HCT116 (cell line): ENCODE measurements at regions not wholly inside any gene's neighbourhood (a gene's known extent, or its start where the extent isn't known, plus 50 kb on each side); places are given as distances from the start of the nearest gene placed in this dataset.

Experiments used
- ATAC-seq: fragments of 200-7000 bp; cut with Tn5 transposase; 2 replicates; pipeline ENCODE4 v1.9.1; 2020; ENCODE audit warnings: mild to moderate bottlenecking, moderate library complexity
- BruUV-seq: library from RNA; stranded (reverse); fragments of 400-500 nt; replicated peaks from 2 replicates; lab custom pipeline; 2021; lab: Mats Ljungman, UMichigan
- CTCF ChIA-PET: fragments of 300-600 bp; sonication (Branson Sonifier 250); formaldehyde crosslinking; loops from one replicate; lab custom pipeline; 2021; ENCODE audit warnings: antibody characterized with exemption; lab: Charles Lee
- POLR2A ChIA-PET: fragments of 300-600, 350-600 bp; sonication (Branson Sonifier 250); formaldehyde crosslinking; loops from one replicate; lab custom pipeline; 2021; ENCODE audit warnings: antibody characterized with exemption; lab: Charles Lee
- RAD21 ChIA-PET, 2 experiments: fragments of 300-600 bp; sonication (Branson Sonifier 250); formaldehyde crosslinking; loops; one replicate each; lab custom pipeline; 2023; ENCODE audit warnings: low total read pairs in 2 of 2; ENCODE audit not compliant: uncharacterized antibody in 2 of 2, unreplicated experiment in 2 of 2, low non-redundant PET in 1 of 2; lab: Charles Lee
- DNase-seq: peaks from one replicate; pipeline ENCODE4 v3.0.0-alpha.2; 2010; ENCODE audit warnings: low read depth, low spot score
- H2AFZ ChIP-seq: fragments of 200-600 bp; shearing (Covaris generic), sonication (generic); 2 replicates; pipeline ENCODE4 v1.6.1; 2017; ENCODE audit warnings: low read depth, mixed run types, mixed read lengths, antibody characterized with exemption, low read length; ENCODE audit not compliant: poor library complexity, severe bottlenecking
- H3K27ac ChIP-seq: 2 replicates; pipeline ENCODE4 v1.5.1; 2012; ENCODE audit warnings: low read depth, low read length
- H3K27me3 ChIP-seq: fragments of 200-600 bp; sonication (generic); 2 replicates; pipeline ENCODE4 v1.6.1; 2016; ENCODE audit warnings: mixed run types, low read length, mixed read lengths; ENCODE audit not compliant: insufficient read depth
- H3K36me3 ChIP-seq, 2 experiments: fragments of 200-500 bp in 1 of 2; fragments of 200-600 bp in 1 of 2; sonication (Bioruptor generic) in 1 of 2; sonication (generic) in 1 of 2; 2 replicates each; pipeline versions ENCODE4 v1.5.1 to v1.6.1; 2014 to 2016; ENCODE audit warnings: low read length in 2 of 2, inconsistent platforms in 1 of 2, mixed read lengths in 1 of 2, mixed run types in 1 of 2; ENCODE audit not compliant: insufficient read depth in 2 of 2, control insufficient read depth in 1 of 2
- H3K4me1 ChIP-seq, 2 experiments: fragments of 200-600 bp in 1 of 2; sonication (generic) in 1 of 2; 2 replicates each; pipeline versions ENCODE4 v1.5.1 to v1.6.1; 2012 to 2017; ENCODE audit warnings: low read length in 2 of 2, inconsistent platforms in 1 of 2, mild to moderate bottlenecking in 1 of 2, mixed read lengths in 1 of 2, mixed run types in 1 of 2, moderate library complexity in 1 of 2; ENCODE audit not compliant: insufficient read depth in 2 of 2, control insufficient read depth in 1 of 2
- H3K4me2 ChIP-seq: fragments of 200-600 bp; sonication (generic); 2 replicates; pipeline ENCODE4 v1.6.1; 2017; ENCODE audit warnings: mixed run types, low read length, mixed read lengths
- H3K4me3 ChIP-seq, 2 experiments: fragments of 200-600 bp in 1 of 2; sonication (generic) in 1 of 2; replicated peaks in 1 of 2; 2 replicates each; pipeline ENCODE4 v1.5.1; 2011 to 2016; ENCODE audit warnings: low read length in 2 of 2, control low read depth in 1 of 2, low read depth in 1 of 2, mild to moderate bottlenecking in 1 of 2, mixed read lengths in 1 of 2, mixed run types in 1 of 2
- H3K79me2 ChIP-seq: fragments of 200-600 bp; sonication (generic); 2 replicates; pipeline ENCODE4 v1.6.1; 2017; ENCODE audit warnings: mild to moderate bottlenecking, mixed run types, low read length, moderate library complexity, mixed read lengths; ENCODE audit not compliant: insufficient read depth
- H3K9ac ChIP-seq: fragments of 200-600 bp; sonication (generic); 2 replicates; pipeline ENCODE4 v1.6.1; 2016; ENCODE audit warnings: low read length, mixed read lengths
- H3K9me2 ChIP-seq: fragments of 200-600 bp; sonication (generic), shearing (Covaris generic); 2 replicates; pipeline ENCODE4 v1.6.1; 2017; ENCODE audit warnings: mixed run types, mild to moderate bottlenecking, moderate library complexity; ENCODE audit not compliant: insufficient read depth
- H3K9me3 ChIP-seq, 2 experiments: fragments of 200-500 bp in 1 of 2; fragments of 200-600 bp in 1 of 2; sonication (Bioruptor generic) in 1 of 2; sonication (generic) in 1 of 2; 2 replicates each; pipeline ENCODE4 v1.6.1; 2014 to 2017; ENCODE audit warnings: low read length in 2 of 2, mixed read lengths in 2 of 2, inconsistent platforms in 1 of 2, low read depth in 1 of 2, mild to moderate bottlenecking in 1 of 2, mixed run types in 1 of 2, moderate library complexity in 1 of 2; ENCODE audit not compliant: control insufficient read depth in 1 of 2, insufficient read depth in 1 of 2
- H4K20me1 ChIP-seq: fragments of 200-600 bp; sonication (generic), shearing (Covaris generic); 2 replicates; pipeline ENCODE4 v1.6.1; 2017; ENCODE audit warnings: mixed run types, mild to moderate bottlenecking, moderate library complexity; ENCODE audit not compliant: insufficient read depth
- CBX3 ChIP-seq: IDR thresholded peaks from 2 replicates; pipeline ENCODE4 v1.6.1; 2012; ENCODE audit warnings: low read depth
- JUND ChIP-seq: IDR thresholded peaks from 2 replicates; pipeline ENCODE4 v1.6.1; 2012
- SP1 ChIP-seq: IDR thresholded peaks from 2 replicates; pipeline ENCODE4 v1.6.1; 2012; ENCODE audit warnings: low read depth
- YY1 ChIP-seq: IDR thresholded peaks from 2 replicates; pipeline ENCODE4 v1.6.1; 2011; ENCODE audit warnings: low read length, low read depth, moderate library complexity, mild to moderate bottlenecking; ENCODE audit not compliant: insufficient replicate concordance; ENCODE audit errors: extremely low read depth
- ZNF274 ChIP-seq: fragments of 200-500 bp; sonication (Bioruptor generic); IDR thresholded peaks from 2 replicates; pipeline ENCODE4 v1.6.1; 2014; ENCODE audit warnings: mild to moderate bottlenecking, low read depth, low read length, inconsistent platforms
- intact Hi-C: fragments of 100-400 bp; cut with micrococcal nuclease; formaldehyde crosslinking; loops from 2 replicates; pipeline ENCODE4 v1.10.0; 2022
- TF ChIP-seq, protein P1 (sequence below): IDR thresholded peaks from 2 replicates; pipeline ENCODE4 v1.6.1; 2012; ENCODE audit warnings: low read depth
- TF ChIP-seq, protein P2 (sequence below): IDR thresholded peaks from 2 replicates; pipeline ENCODE4 v1.6.1; 2012

DNA sequence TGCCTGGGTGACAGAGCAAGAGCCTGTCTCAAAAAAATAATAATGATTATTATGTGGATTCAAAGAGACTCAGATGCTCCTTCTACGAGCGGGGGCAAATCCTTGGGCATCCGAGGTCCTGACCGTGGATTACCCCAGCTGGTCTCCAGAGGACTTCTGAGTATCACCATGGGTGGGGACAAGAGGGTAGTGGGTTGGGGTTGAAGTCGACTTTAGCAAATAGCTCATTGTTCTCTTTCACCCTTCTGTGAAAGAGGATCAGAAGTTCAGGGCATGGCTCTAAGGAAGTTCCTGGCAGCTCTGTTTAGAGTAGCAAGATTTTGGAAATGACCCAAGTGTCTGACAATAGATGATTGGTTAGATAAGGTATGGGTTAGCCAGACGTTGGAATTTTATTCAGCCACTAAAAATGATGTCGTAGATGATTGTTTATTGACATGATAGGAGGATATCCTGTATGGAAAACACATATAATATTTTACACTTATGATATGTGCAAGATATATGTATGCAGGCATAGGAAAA, 59.0 kb upstream of the SPRED2 start:
- TF ChIP-seq JUND (no peak), CBX3 (no peak), SP1 (no peak), YY1 (no peak), ZNF274 (no peak)
- TF ChIP-seq, protein P1, sequence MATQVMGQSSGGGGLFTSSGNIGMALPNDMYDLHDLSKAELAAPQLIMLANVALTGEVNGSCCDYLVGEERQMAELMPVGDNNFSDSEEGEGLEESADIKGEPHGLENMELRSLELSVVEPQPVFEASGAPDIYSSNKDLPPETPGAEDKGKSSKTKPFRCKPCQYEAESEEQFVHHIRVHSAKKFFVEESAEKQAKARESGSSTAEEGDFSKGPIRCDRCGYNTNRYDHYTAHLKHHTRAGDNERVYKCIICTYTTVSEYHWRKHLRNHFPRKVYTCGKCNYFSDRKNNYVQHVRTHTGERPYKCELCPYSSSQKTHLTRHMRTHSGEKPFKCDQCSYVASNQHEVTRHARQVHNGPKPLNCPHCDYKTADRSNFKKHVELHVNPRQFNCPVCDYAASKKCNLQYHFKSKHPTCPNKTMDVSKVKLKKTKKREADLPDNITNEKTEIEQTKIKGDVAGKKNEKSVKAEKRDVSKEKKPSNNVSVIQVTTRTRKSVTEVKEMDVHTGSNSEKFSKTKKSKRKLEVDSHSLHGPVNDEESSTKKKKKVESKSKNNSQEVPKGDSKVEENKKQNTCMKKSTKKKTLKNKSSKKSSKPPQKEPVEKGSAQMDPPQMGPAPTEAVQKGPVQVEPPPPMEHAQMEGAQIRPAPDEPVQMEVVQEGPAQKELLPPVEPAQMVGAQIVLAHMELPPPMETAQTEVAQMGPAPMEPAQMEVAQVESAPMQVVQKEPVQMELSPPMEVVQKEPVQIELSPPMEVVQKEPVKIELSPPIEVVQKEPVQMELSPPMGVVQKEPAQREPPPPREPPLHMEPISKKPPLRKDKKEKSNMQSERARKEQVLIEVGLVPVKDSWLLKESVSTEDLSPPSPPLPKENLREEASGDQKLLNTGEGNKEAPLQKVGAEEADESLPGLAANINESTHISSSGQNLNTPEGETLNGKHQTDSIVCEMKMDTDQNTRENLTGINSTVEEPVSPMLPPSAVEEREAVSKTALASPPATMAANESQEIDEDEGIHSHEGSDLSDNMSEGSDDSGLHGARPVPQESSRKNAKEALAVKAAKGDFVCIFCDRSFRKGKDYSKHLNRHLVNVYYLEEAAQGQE: no peak
- TF ChIP-seq, protein P2, sequence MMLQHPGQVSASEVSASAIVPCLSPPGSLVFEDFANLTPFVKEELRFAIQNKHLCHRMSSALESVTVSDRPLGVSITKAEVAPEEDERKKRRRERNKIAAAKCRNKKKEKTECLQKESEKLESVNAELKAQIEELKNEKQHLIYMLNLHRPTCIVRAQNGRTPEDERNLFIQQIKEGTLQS: no peak
- ChIA-PET RAD21 (no interaction called here), POLR2A (no interaction called here), CTCF (no interaction called here)
- no peaks in the 10 kb centered on the region for H4K20me1 ChIP-seq
- no peak overlapping the region for H3K4me3 ChIP-seq
- BruUV-seq: no TSS peak
- H3K4me1 ChIP-seq: no peaks in the 10 kb centered on the region
- no peaks in the 10 kb centered on the region for H3K36me3 ChIP-seq
- no peak for DNase-seq
- H3K27ac ChIP-seq: no peak overlapping the region
- H3K9me3 ChIP-seq: no peaks in the 10 kb centered on the region
- no peaks in the 10 kb centered on the region for H3K27me3 ChIP-seq
- no peaks in the 10 kb centered on the region for H3K79me2 ChIP-seq
- no peaks in the 10 kb centered on the region for H3K9me2 ChIP-seq
- no peak overlapping the region for H3K4me2 ChIP-seq
- intact Hi-C loops: no loop called here
- H2AFZ ChIP-seq: no peak overlapping the region
- no peak for ATAC-seq
- no peak overlapping the region for H3K9ac ChIP-seq
